Endothelial cell of umbilical vein (primary cell): ENCODE measurements at regions not wholly inside any gene's neighbourhood (a gene's known extent, or its start where the extent isn't known, plus 50 kb on each side); places are given as distances from the start of the nearest gene placed in this dataset.

ENCODE experiments used
- BruUV-seq: library from RNA; stranded (reverse); fragments of 400-500 nt; replicated peaks from 2 replicates; lab custom pipeline; 2021; lab: Mats Ljungman, UMichigan
- CTCF ChIA-PET: fragments of 300-600, 350-600 bp; sonication (Branson Sonifier 250); formaldehyde crosslinking; loops from one replicate; lab custom pipeline; 2021; ENCODE audit warnings: antibody characterized with exemption, inconsistent platforms; lab: Charles Lee
- POLR2A ChIA-PET: fragments of 300-600, 350-600 bp; sonication (Branson Sonifier 250); formaldehyde crosslinking; loops from one replicate; lab custom pipeline; 2021; ENCODE audit warnings: antibody characterized with exemption, inconsistent platforms; lab: Charles Lee
- DNase-seq: peaks from one replicate; pipeline ENCODE4 v3.0.0-alpha.2; 2011; ENCODE audit warnings: low read depth, low spot score
- FAIRE-seq: peaks from 2 replicates; lab custom pipeline; 2011; peaks lifted over from hg19 to GRCh38; lab: Jason Lieb, UNC
- H2AFZ ChIP-seq: 2 replicates; pipeline ENCODE4 v1.6.0; 2012; ENCODE audit warnings: low read depth, low read length, control low read depth, inconsistent platforms
- H3K27ac ChIP-seq: 2 replicates; pipeline ENCODE4 v1.5.1; 2011; ENCODE audit warnings: low read depth, mild to moderate bottlenecking, control low read depth, low read length, moderate library complexity; ENCODE audit not compliant: insufficient read depth
- H3K27me3 ChIP-seq, 2 experiments: 2 replicates each; pipeline versions ENCODE4 v1.6.0 to v1.6.1; 2011; ENCODE audit warnings: low read length in 2 of 2, mixed read lengths in 1 of 2; ENCODE audit not compliant: control insufficient read depth in 2 of 2, insufficient read depth in 2 of 2
- H3K36me3 ChIP-seq, 2 experiments: 2 replicates in 1 of 2; 3 replicates in 1 of 2; pipeline ENCODE4 v1.5.1; 2011; ENCODE audit warnings: low read length in 2 of 2, mild to moderate bottlenecking in 1 of 2, moderate library complexity in 1 of 2; ENCODE audit not compliant: control insufficient read depth in 2 of 2, insufficient read depth in 2 of 2; ENCODE audit errors: extremely low read depth in 1 of 2
- H3K4me1 ChIP-seq: 3 replicates; pipeline ENCODE4 v1.5.1; 2011; ENCODE audit warnings: mild to moderate bottlenecking, low read length; ENCODE audit not compliant: control insufficient read depth, insufficient read depth; ENCODE audit errors: extremely low read depth
- H3K4me2 ChIP-seq: 2 replicates; pipeline ENCODE4 v1.6.1; 2011; ENCODE audit warnings: low read length, control low read depth, mixed read lengths; ENCODE audit not compliant: insufficient read depth
- H3K4me3 ChIP-seq, 3 experiments: fragments of 200-600 bp in 1 of 3; sonication (generic), shearing (Covaris generic) in 1 of 3; replicated peaks in 1 of 3; 2 replicates each; pipeline ENCODE4 v1.5.1; 2011 to 2016; ENCODE audit warnings: control low read depth in 3 of 3, low read length in 3 of 3, mild to moderate bottlenecking in 2 of 3, inconsistent platforms in 1 of 3, low read depth in 1 of 3, moderate library complexity in 1 of 3; ENCODE audit not compliant: insufficient read depth in 1 of 3
- H3K79me2 ChIP-seq: 2 replicates; pipeline ENCODE4 v1.6.0; 2012; ENCODE audit warnings: low read length, inconsistent platforms; ENCODE audit not compliant: control insufficient read depth, insufficient read depth
- H3K9ac ChIP-seq: replicated peaks from 2 replicates; pipeline ENCODE3; 2011; ENCODE audit warnings: low read length, control low read depth; ENCODE audit not compliant: insufficient read depth; ENCODE audit errors: extremely low read depth
- H3K9me1 ChIP-seq: replicated peaks from 3 replicates; pipeline ENCODE4 v1.6.0; 2011; ENCODE audit warnings: mild to moderate bottlenecking, low read length; ENCODE audit not compliant: control insufficient read depth, insufficient read depth; ENCODE audit errors: extremely low read depth
- H3K9me3 ChIP-seq: replicated peaks from 2 replicates; pipeline ENCODE4 v1.5.1; 2012; ENCODE audit warnings: low read length, inconsistent platforms; ENCODE audit not compliant: control insufficient read depth, insufficient read depth
- H4K20me1 ChIP-seq: replicated peaks from 2 replicates; pipeline ENCODE3; 2011; ENCODE audit warnings: mild to moderate bottlenecking, low read length; ENCODE audit not compliant: control insufficient read depth, insufficient read depth; ENCODE audit errors: extremely low read depth
- CTCF ChIP-seq, 2 donors: IDR thresholded peaks; 1 replicate in 1 of 2; 2 replicates in 1 of 2; pipeline ENCODE4 v1.5.1; 2011; ENCODE audit warnings: low read length in 2 of 2, mild to moderate bottlenecking in 2 of 2, moderate library complexity in 2 of 2, control low read depth in 1 of 2, inconsistent platforms in 1 of 2, low read depth in 1 of 2; ENCODE audit not compliant: insufficient read depth in 1 of 2; ENCODE audit errors: extremely low read depth in 1 of 2
- EZH2 ChIP-seq: IDR thresholded peaks from 2 replicates; pipeline ENCODE4 v1.6.1; 2012; ENCODE audit warnings: borderline replicate concordance, low read depth, mild to moderate bottlenecking, moderate library complexity, low read length, inconsistent platforms; ENCODE audit not compliant: severe bottlenecking
- FOS ChIP-seq: IDR thresholded peaks from 2 replicates; pipeline ENCODE4 v1.6.1; 2011; ENCODE audit warnings: mild to moderate bottlenecking, low read length, moderate library complexity, borderline replicate concordance; ENCODE audit not compliant: insufficient read depth
- GATA2 ChIP-seq: IDR thresholded peaks from 2 replicates; pipeline ENCODE4 v1.7.0; 2011; ENCODE audit warnings: low read depth, mild to moderate bottlenecking, moderate library complexity, mixed read lengths, low read length; ENCODE audit not compliant: insufficient read length, insufficient read depth
- JUN ChIP-seq: IDR thresholded peaks from 2 replicates; pipeline ENCODE4 v1.6.1; 2011; ENCODE audit warnings: borderline replicate concordance, low read depth; ENCODE audit not compliant: insufficient read length, insufficient read depth
- MAX ChIP-seq: IDR thresholded peaks from 2 replicates; pipeline ENCODE4 v1.6.1; 2011; ENCODE audit not compliant: insufficient read depth, insufficient read length
- MYC ChIP-seq: IDR thresholded peaks from one replicate; pipeline ENCODE4 v1.6.1; 2011; ENCODE audit warnings: mild to moderate bottlenecking, low read depth, low read length
- POLR2A ChIP-seq: IDR thresholded peaks from 2 replicates; pipeline ENCODE4 v1.6.1; 2012; ENCODE audit warnings: low read depth, mild to moderate bottlenecking, control low read depth, low read length
- POLR2AphosphoS5 ChIP-seq: IDR thresholded peaks from 2 replicates; pipeline ENCODE4 v1.6.1; 2012; ENCODE audit warnings: low read depth, mild to moderate bottlenecking, control low read depth, low read length, moderate library complexity; ENCODE audit not compliant: insufficient read depth
- dilution Hi-C: fragments of 300-500 bp; cut with MboI; formaldehyde crosslinking; loops from one replicate; pipeline ENCODE4 v1.15.0; 2019; ENCODE audit warnings: low sequenced_read_pairs; ENCODE audit not compliant: extremely low pct_ligation_motif_present
- intact Hi-C: fragments of 100-400 bp; cut with micrococcal nuclease; formaldehyde crosslinking; loops from one replicate; pipeline ENCODE4 v1.10.0; 2022

GRCh38 chr2:145220496-145220895, 700.6 kb upstream of the ZEB2 start:
- DNase-seq (no peak), FAIRE-seq (no peak)
- POLR2A ChIA-PET = no interaction called here
- no peak overlapping the region for H3K4me2 ChIP-seq
- no peaks in the 10 kb centered on the region for H3K4me1 ChIP-seq
- TF ChIP-seq GATA2 (no peak), POLR2A (no peak), CTCF (IDR thresholded peaks at IDR 0.05; ENCODE audit: extremely low read depth in 1 of 2, insufficient read depth in 1 of 2, low read depth in 1 of 2, low read length in 2 of 2) (no peak), JUN (no peak), FOS (no peak), MYC (no peak), POLR2AphosphoS5 (no peak), MAX (no peak), EZH2 (no peak)
- BruUV-seq = no TSS peak
- H3K9me1 ChIP-seq = no peaks in the 10 kb centered on the region
- no peak overlapping the region for H3K4me3 ChIP-seq
- H3K27me3 ChIP-seq = no peaks in the 10 kb centered on the region
- H2AFZ ChIP-seq = no peak overlapping the region
- H4K20me1 ChIP-seq = no peaks in the 10 kb centered on the region
- H3K9me3 ChIP-seq = no peaks in the 10 kb centered on the region
- intact Hi-C loops (no loop called here), dilution Hi-C loops (no loop called here)
- H3K27ac ChIP-seq = no peak overlapping the region
- no peak overlapping the region for H3K9ac ChIP-seq
- no peaks in the 10 kb centered on the region for H3K79me2 ChIP-seq
- CTCF ChIA-PET = no interaction called here
- H3K36me3 ChIP-seq = no peaks in the 10 kb centered on the region
